AG09319 (cell line): ENCODE measurements at regions not wholly inside any gene's neighbourhood (a gene's known extent, or its start where the extent isn't known, plus 50 kb on each side); places are given as distances from the start of the nearest gene placed in this dataset.

Source experiments
- DNase-seq: peaks from one replicate; pipeline ENCODE4 v3.0.0-alpha.2; 2010; ENCODE audit warnings: low read depth; ENCODE audit errors: extremely low read depth
- TF ChIP-seq, protein P1 (sequence below): IDR thresholded peaks from 2 replicates; pipeline ENCODE4 v1.5.1; 2011; ENCODE audit warnings: low read depth, mild to moderate bottlenecking, inconsistent platforms, low read length, moderate library complexity

DNA sequence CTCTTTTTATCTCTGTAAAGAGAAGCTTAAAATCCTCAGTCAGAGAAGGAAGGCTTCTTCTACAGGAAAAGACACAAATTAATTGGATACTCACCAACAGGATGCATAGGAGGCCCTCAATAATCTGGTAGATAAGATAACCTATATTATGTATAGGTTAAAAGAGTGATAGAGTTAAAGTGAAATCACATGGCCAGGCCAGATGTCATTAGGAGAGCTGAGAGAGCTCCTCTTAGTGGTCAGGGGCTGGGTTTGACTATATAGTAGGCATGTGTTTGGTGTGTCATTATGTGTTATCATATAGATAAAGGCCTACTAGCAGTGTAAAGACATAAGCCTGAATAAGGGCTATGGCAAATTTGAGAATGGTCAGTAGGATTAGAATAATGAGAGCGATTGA lies 479.3 kb downstream of the EPHA3 start:
- TF ChIP-seq, protein P1, sequence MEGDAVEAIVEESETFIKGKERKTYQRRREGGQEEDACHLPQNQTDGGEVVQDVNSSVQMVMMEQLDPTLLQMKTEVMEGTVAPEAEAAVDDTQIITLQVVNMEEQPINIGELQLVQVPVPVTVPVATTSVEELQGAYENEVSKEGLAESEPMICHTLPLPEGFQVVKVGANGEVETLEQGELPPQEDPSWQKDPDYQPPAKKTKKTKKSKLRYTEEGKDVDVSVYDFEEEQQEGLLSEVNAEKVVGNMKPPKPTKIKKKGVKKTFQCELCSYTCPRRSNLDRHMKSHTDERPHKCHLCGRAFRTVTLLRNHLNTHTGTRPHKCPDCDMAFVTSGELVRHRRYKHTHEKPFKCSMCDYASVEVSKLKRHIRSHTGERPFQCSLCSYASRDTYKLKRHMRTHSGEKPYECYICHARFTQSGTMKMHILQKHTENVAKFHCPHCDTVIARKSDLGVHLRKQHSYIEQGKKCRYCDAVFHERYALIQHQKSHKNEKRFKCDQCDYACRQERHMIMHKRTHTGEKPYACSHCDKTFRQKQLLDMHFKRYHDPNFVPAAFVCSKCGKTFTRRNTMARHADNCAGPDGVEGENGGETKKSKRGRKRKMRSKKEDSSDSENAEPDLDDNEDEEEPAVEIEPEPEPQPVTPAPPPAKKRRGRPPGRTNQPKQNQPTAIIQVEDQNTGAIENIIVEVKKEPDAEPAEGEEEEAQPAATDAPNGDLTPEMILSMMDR = no peak
- DNase-seq = no peak

DNA sequence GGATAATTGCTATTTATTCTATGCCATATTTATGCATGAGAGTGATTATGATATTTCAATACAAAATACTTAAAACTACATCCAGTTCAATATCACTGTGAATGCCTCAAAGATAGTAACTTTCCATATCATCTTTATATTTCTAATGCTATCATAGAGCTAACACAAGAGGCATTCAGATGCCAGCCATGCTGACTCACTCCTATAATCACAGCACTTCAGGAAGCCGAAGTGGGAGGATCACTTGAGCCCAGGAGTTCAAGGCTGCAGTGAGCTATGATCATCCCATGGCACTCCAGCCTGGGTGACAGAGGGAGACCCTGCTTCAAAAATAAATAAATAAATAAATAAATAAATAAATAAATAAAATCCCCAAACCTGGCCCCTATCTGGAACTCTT lies 498.7 kb downstream of the EPHA3 start:
- TF ChIP-seq, protein P1 = no peak
- no peak for DNase-seq

DNA sequence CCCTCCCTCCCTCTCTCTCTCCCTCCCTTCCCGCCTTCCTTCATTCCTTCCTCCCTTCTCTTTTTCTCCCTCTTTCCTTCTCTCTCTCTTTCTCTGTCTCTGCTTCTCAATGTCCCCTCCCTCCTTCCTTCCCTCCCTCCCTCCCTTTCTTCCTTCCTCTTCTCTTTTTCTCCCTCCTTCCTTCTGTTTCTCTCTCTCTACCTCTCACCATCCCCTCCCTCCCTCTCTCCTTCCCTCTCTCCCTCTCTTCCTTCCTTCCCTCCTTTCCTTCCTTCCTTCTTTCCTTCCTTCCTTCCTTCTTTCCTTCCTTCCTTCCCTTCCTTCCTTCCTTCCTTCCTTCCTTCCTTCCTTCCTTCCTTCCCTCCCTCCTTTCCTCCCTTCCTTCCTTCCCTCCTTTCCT lies 504.6 kb downstream of the EPHA3 start:
- no peak for DNase-seq
- TF ChIP-seq, protein P1 = no peak

- DNase-seq = no peak
- TF ChIP-seq, protein P1 = no peak
These were observed 505.8 kb downstream of the EPHA3 start for GRCh38 chr3:89613241-89613640.

DNA sequence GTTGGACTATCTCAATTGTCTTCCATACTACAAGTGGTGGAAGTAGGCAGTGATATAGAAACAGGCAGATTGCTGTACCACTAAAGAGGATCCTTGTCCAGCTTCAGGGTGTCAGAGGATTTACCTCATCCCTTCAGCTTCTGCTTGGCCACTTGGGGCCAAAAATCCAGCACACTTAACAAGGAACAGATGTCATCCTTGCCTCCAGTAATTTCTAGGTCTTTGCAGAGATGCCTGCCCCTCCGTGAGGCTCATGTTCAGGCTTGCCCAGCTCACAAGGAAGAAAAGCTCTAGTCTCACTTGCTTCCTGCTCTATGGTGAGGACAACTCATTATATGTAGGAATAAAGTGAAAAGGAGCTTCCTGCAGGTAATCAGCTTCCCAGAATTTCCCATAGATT lies 510.3 kb downstream of the EPHA3 start:
- TF ChIP-seq, protein P1 = no peak
- DNase-seq = no peak

GRCh38 chr3:89619263-89619662 lies 511.8 kb downstream of the EPHA3 start:
- no peak for DNase-seq
- TF ChIP-seq, protein P1 = no peak

DNA sequence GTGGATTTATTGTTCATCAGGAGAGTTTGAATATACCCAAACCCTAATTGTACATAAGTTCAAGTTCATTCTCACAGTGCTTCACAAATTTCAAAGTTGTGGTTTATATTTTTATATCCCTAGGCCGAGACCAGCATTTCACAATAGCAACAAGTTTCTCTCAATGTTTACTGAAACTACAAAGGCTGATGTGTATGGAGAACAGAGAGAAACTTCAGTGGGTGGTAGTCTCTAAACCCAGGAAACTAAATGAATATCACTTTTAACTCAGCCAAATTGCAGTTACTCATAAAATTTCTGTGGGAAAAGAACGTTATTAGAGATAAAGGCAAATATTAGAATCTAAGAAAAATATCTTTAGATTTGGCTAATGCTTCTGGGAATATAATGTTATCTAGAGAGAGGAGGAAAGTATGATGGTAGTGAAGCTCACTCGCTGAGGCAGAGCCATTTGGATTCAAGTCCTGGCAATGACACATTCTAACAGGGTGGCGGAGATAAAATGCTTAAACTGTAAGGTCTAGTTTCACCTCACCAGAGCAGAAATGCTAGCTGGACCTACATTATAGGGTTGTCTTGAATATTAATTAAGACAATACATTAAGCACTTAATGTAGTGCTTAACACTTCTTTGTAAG lies 514.8 kb downstream of the EPHA3 start:
- DNase-seq = no peak
- TF ChIP-seq, protein P1 = no peak
